Fibroblast of skin of abdomen (primary cell): ENCODE measurements at regions not wholly inside any gene's neighbourhood (a gene's known extent, or its start where the extent isn't known, plus 50 kb on each side); places are given as distances from the start of the nearest gene placed in this dataset.
"Not testable (repeated sequence)": the region's sequence is repeated elsewhere in the genome, so short reads cannot be mapped to it uniquely, and the experiment has no call there.

Source experiments
- DNase-seq: peaks from one replicate; pipeline ENCODE4 v3.0.0-alpha.2; 2013

DNA sequence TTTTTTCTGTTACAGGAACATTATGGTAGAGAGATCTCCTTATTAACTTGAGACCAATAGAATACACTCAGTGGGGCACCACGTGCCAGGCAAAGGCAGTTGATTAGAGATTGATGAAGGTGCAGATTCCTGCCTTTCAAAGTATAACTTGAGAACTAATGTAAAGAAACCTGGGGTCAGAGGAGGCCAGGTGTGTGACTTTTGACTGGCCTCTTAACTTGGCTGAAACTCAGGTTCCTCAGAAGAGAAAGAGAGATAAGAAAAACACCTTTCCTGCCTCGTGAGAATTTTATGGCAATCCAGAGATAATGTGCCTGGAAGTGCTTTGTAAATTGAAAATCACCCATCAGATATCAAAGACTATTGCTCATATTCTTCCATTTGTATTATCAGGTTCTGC, 110.7 kb upstream of the GZMB start:
- no peak for DNase-seq

DNA sequence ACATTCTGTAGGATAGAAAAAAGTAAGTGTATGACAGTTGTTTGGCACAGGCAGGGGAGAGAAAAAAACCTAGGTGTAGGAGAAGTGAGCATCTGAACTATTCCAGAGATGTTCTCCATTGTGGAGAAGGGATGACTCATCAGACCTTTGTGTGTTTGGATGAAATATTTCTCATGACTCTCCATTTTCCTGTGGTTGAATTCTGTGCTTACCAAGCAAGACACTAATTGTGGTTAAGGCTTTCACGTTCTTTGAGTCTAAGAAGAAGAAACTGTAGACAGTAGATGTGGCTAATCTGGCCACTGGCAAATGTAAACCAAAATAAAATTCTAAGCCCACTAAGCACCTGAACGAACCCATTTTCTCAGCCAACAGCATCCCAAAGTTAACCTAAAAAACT, 107.9 kb upstream of the GZMB start:
- DNase-seq, result peak; percentile 52

DNA sequence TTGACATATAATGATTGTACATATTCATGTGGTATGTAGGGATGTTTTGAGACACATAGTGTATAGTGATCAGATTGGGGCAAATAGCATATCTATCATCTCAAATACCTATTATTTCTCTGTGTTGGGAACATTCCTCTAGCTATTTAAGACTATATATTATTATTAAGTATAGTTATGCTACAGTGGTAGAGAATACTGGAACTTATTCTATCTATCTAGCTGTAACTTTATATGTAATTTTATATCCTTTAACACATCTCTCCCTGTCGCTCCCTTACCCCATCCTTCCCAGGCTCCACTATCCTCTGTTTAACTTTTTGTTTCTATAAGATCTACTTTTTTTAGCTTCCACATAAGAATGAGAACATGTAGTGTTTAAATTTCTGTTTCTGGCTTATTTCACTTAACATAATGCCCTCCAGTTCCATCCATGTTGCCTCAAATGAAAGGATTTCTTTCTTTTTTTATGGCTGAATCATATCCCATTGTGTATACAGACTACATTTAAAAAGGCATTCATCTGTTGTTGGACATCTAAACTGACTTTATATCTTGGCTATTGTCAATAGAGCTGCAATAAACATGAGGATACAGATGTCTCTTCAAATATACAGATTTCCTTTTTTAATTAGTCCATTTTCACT, 102.1 kb upstream of the GZMB start:
- no peak for DNase-seq

DNA sequence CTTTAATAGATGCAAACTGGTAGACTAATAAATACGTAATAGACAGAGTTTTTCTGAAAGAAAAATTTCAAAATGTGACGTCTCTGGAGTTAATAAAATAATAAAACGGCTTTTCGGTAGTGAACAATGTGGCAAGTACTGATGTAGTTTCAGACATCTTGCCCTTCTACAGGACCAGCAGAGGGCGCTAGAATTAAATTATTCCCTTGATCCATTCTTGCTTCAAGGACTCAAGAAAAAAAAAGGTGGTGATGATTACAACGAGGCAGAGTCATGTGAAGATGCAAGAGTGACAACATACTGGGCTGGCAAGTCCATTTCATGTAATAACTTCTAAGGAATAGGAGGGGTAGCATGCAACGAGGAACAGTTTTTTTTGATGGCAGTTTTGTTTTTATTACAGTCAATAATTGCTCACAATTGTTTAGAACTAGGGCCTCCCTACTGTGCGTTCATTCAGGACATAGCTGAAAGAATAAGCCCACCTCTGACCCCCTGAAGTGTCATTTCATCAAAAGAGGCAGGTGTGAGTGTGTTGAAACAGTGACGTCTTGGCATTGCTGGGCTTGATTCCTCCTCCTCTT, 101.0 kb upstream of the GZMB start:
- DNase-seq, result peak; percentile 66

DNA sequence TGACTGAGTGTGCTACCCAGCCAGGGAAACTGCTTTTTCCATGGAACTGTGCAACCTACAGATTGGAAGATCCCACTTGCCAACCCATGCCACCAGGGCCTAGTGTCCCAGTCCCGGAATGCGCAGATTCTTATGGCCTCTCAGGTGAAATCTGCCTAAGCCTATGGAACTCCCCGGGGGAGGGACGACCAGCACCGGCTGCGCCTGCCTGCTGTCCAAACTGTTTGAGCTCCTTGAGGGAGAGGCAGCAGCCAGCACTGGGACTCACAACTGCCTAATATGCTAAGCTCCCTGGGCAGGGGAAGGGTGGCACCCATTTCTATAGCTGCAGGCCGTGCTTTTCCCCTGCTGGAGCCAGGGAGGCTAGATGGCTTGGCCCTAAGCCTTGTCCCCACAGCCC, 92.5 kb upstream of the GZMB start:
- DNase-seq, result no peak

DNA sequence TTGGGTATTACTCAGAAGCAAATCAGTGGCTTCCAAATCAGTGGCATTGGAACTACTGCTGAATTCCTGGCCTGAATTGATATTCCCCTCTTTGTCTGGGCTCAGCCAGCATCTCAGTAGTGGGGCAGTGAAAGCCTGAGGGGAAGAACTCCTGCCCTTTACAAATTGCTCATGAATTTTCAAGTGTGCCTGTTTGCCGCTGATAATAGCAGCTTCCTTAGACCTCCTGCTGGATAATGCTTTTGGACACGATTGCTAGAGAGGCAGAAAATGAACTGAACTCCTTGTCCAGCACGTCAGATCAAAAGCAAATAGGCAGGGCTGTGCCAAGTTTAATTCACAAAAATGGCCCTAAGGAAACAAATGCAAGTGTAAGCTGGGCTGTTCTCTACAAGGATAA, 91.3 kb upstream of the GZMB start:
- DNase-seq, result no peak

DNA sequence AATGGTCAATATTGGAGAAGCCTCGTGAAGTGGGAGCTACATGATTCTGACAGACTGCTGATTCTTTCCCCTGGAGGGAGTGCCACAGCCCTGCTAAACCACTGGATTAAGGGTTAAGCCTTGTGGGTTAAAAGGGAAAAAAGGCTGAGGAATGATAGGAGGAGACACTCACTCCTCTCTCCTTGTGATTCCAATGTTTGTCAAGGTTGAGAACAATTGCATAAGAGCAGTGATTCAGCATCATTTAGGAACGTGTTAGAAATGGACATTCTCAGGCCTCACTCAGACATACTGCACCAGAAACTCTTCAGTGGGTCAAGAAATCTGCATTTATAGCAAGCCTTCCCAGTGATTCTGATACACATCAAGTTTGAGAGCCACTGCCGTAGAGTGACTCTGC, 87.8 kb upstream of the GZMB start:
- no peak for DNase-seq

DNA sequence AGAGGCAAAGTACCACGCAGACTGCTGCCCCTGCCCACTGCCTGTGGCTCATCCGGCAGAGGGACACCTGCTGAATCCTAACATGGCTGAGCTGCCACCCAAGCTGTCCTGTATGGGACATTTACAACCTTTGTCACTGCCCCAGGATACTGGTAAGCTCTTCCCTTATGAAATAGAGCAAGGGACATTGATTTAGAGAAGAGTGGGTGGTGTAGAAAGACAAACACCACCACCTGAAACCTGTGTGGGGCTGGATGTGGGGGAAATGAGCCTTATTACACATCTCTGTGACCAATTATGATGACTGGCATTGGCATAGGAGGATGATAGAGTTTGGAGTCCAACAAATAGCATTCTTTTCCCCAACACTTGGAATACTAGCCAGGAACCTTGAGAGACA, 81.2 kb upstream of the GZMB start:
- DNase-seq, result no peak

DNA sequence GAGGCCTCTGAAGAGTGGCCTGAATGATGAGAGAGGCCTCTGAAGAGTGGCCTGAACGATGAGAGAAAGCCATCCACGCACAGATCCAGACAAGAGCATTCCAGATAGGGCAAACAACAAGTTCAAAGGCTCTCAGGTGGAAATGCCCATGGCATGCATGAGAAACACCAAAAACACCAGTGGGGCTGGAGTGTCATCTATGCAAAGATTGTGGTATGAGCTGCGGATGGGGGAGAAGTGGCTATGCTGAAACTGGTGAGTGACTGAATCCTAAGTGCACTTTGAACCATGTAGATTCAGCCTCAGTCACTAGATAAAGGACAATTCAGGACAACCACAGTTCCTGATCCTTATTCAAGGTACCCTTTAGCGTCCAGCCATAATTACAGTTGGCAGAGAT, 79.4 kb upstream of the GZMB start:
- no peak for DNase-seq

DNA sequence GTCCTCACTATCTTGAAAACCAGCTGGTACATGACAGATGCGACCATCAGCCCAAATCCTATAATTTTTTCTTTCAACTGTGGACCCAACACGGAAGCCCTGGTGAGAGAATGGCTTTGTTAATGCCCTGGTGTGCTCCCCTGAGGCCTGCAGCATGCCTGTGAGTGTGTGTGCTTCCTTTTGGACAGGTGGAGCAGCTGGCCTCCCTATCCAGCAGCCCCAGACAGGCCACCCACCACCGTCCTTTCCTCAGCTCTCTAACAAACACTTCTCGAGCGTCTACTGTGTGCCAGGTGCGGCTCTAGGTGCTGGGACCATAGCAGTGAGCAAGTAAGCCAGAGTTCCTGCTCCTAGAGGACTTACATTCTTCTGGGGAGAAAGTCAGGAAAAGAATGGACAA, 78.9 kb upstream of the GZMB start:
- no peak for DNase-seq

DNA sequence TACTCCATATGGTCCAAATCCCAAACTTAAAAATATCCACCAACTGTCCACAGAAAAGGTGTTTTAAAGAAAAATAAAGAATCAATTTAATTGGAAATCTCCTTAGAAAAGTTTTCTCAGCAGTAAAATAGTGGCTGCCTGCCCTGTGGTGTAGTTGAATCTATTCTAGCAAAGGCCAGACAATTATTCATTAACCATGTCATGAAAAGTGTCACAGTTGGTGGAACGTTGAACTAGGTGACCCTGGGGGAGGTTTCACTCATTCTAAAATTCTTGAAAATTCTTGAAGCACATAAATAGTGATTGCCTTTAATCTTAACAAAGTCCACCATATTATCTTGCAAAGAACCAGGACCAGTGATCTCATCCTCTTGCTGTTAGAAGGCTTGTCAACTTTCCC, 78.4 kb upstream of the GZMB start:
- DNase-seq, result no peak

DNA sequence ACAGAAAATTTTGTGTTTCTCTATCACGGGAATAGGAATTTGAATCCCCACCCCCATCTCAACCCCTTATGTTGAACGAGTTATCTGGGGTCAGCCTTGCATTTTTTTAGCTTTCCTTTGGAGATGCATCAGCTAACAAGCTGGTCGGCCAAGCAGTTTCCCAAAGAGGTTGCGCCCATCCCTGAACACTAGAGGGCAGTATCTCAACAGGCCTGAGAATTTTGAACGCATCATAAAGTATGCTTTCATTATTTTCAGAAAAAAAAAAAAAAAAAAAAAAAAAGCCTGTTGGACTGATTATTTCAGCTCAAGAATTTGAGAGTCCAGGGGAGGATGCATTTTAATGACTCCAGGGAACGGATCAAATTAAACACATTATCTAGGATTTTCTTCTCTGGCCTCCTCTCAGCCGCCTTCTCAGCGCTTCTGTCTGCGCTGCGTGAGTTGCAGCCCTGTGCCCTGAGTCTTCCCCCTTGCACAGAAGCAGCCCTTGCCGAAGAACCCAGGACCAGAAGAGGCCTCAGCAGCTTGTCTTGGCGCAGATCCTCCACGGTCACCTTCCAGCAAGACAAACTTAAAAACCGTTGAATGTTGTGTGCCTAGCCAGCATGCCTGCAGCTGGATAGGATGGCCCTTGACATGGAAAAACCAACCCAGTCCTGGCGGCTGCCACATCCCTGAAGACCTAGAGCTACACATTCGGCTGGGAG, 76.6 kb upstream of the GZMB start:
- DNase-seq, result peak; percentile 48

DNA sequence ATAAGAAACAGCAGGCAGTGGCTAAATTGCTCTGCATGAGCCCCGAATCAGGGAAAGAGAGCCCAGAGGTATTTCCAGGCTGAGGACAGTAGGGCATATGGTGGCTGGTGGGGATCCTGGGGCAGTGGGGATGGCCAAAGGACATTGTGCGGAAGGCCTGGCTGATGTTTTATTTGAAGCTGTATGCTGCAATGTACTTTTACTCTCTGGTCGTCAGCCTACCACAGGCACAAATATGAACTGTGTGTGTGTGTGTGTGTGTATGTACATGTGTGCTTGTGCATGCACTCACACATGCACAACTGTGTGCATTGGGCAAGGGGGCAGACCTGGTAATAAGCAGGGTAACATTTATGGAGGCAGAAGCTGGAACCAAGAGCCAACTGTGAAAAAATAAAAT, 74.7 kb upstream of the GZMB start:
- DNase-seq, result no peak

DNA sequence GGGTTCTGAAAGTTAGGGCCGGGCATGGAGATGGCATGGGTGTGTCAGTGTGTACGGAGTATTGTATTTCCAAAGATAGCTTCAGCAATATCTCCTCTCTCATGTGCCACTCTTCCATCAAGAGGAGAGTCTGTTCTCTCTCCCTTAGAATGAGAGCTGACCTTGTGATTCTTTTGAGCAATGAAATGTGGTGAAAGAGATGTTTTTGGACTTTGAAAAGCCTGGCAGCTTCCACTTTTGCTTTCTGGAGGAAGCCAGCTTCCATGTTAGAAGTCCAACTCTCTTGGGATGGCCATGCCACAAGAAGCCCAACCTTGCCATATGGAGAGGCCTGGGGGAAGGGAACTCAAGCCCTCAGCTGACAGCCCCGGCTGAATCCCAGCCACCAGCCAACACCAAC, 72.4 kb upstream of the GZMB start:
- DNase-seq, result no peak

DNA sequence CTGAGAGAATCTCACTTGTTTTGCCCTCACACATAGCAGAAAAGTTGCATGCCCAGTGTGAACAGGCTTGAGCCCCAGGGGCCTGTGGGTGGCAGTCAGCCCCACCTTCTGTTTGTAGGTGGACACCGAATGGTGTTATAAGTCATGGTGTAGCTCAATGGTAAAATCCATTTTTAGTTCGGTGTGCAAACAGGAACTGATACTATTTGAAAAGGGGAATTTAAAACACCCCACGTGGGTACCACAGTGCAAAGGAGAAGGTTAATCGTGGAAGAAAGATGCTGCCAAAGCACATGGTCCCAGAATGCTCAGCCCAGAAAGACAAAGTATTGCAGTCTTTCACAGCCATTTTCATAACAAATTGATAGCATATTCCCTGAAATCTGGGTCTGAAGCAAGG, 71.8 kb upstream of the GZMB start:
- DNase-seq, result no peak

DNA sequence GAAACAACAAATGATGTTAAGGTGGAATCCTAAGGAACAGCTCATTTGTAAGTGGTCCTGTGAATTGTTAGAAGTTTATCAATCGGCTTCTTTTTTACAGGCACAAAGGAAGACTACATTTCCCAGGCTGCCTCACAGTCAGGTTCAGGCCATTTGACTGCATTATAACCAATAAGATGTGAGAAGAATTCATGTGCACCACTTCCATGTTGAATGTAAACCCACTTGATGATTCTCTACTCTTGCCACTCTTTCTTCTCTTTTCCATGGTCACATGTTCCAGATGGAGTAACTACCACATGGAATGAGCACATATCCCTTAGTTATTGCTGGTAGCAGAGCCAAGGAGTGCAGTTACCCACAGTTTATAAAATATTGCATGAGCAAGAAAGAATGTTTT, 67.1 kb upstream of the GZMB start:
- DNase-seq, result no peak

DNA sequence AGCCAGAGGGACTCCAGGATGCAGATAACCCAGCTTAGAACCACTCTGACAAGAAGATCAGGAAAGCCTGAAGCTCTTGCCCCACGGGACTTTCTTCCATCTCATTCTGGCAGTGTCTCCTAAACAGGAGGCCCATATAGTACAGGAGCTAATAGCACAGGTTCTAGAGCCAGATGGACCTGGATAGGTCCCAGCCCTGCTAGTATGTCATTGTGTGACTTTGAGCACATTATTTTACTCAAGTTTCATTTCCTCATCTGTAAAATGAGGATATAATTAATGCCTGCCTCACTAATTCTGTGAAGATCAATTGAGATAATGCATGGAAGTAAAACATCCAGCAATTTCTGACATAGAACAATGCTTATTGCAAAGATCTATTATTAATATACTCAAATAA, 66.5 kb upstream of the GZMB start:
- no peak for DNase-seq

DNA sequence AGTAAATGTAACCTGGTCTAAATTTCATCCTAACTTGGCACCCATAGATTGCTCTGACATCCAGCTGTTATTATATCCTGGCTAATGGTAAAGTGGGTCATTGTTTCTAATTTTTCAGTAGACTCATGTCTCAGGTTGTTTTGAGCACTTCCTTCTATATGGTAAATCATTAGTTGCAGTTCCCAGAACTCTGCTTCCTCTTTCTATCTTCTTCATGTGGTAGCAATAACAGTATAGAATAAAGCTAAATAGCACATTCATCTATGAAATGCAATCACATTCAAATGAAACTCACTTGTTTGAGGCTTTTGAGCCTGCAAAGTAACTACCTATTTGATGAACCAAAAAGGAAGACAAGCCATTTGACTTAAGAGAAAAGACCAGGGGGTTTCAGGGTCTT, 65.1 kb upstream of the GZMB start:
- no peak for DNase-seq

DNA sequence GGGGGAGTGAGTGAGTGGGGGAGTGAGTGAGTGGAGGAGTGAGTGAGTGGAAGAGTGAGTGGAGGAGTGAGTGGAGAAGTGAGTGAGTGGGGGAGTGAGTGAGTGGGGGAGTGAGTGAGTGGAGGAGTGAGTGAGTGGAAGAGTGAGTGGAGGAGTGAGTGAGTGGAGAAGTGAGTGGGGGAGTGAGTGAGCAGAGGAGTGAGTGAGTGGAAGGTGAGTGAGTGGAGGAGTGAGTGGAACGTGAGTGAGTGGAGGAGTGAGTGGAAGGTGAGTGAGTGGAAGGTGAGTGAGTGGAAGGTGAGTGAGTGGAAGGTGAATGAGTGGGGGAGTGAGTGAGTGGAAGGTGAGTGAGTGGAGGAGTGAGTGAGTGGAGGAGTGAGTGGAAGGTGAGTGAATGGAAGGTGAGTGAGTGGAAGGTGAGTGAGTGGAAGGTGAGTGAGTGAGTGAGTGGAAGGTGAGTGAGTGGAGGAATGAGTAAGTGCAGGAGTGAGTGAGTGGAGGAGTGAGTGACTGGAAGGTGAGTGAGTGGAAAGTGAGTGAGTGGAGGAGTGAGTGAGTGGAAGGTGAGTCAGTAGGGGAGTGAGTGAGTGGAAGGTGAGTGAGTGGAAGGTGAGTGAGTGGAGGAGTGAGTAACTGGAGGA, 62.4 kb upstream of the GZMB start:
- DNase-seq, result not testable (repeated sequence)

DNA sequence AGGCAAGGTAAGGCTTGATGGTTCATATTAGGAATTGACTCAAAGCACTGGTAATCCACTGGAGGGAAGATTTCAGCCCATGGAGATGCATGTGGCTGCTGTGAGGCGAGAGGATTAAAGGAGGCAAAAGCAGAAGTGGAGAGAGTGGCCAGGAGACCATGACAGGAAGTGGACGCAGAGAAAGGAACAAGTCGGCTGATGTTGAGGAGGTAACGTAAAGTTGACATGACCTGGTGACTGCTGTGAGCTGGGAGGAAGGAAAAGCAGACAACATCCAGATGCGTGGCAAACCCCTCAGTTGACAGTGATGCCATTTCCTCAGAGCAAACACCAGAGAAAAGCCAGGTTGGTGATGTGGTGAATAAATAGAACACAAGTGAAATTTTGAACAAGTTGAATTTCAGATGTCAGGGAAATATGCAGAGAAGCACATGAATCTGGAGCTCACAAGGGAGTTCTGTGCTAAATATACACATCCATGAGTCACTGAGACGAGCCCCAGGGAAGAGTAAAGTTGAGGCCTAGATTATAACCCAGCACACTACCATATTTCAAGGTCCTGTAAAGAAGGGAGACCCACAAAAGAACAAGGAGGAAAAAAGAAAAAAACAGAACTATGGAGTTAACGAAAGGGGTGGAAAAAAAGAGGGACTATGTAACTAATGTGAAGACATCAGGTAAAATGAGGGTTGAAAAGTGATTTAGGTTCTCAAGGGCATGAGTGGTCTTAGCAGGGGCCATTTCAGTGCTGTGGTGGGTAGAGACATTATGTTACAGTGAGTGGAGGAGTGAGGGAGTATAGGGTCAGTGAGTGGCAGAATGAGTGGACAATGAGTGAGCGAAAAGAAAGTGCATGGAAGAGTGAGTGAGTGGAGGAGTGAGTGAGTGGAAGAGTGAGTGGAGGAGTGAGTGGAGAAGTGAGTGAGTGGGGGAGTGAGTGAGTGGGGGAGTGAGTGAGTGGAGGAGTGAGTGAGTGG, 61.6 kb upstream of the GZMB start:
- no peak for DNase-seq

DNA sequence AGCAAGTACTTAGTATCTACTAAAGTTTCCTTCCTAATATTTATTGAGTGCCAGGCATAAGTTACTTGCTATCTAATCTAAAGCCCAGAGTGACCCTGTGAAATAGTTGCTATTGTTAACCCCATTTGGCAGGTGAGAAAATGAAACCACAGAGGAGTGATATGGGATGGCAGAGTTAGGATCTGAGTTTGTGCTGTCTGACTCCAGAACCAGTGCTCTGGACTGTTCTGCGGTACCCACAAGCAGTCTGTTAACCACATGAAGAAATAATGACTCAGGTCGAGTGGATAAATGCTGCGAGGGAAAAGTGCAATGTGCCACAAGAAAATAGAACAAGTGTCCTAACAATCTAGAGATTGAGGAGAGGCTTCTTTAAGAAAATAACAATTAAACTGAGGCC, 60.7 kb upstream of the GZMB start:
- DNase-seq, result no peak

DNA sequence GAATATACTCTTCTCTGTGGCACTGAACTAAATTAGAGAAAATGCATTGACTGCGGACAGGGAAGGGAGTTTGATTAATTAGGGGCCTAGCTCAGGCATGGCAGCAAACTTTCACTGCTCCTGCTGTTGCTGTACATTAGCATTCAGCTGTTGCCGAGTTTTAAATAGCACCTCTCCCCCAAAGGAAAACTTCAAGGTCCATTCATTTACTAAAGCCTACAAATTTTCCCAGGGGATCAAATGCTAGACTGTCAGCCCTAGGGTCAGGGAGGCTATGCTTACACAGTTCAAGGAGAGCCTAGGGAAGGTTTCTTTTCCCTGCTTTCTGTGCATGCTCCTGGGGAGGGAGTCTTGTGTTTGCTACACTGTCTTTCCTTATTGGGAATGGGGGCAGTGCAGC, 60.0 kb upstream of the GZMB start:
- no peak for DNase-seq

DNA sequence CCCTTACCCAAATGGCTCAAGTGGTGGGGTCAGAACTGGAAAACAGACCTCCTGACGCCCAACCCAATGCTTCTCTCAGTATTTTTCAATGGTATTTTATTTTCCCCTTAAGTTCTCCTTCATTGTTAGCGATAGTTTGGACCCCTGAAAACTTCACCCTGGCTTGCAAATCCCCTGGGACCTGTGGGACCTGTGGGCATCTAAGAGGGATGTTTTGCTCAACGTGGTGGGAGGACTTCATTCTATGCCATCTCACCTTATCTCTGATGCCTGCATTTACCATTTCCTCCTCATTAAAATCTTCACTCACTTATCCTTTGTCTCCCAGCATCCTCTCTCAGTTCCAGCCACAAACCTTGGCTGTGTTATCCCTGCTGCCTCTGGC, 59.4 kb upstream of the GZMB start:
- no peak for DNase-seq
